ENCODE measurements at regions not wholly inside any gene's neighbourhood (a gene's known extent, or its start where the extent isn't known, plus 50 kb on each side); places are given as distances from the start of the nearest gene placed in this dataset.

DNA sequence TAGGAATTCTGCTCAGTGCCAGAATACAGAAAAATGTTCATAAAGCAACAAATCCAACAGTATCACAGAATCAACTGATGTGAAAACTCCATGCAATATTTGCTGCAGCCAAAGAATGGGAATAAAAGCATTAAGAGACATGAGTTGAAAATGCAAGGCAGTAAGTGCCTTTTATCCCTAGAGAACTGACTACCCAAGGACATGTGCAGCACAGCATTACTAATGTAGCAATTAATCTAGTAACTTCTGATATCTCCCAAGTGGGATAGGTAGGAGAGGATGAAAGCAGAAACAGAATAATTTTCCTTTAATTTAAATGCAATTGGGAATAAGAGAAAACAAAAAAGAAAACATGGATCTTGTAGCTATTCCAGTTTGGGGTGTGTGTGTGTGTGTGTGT, 497.5 kb upstream of the CBLB start:
- no peak for DNase-seq

DNA sequence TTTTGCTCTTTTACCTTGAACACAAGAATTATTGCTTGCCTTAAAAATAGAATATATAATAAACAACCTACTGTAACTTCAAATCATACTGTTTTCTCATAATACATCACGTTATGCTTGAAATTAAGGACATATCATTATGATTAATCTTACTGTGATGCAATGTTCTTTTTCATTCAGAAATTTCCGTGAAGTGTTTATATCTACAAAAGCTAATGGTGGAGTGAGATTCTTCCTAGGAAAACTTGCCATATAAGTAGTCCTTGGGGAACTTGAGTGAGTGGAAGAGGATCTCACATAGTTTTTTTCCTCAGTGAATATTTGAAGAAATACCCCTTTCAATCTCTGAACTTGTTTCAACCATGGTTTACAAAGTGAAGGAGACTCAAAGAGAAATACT, 498.7 kb upstream of the CBLB start:
- DNase-seq: no peak

GRCh38 chr3:106371221-106371970, 502.6 kb upstream of the CBLB start:
- no peak for DNase-seq

DNA sequence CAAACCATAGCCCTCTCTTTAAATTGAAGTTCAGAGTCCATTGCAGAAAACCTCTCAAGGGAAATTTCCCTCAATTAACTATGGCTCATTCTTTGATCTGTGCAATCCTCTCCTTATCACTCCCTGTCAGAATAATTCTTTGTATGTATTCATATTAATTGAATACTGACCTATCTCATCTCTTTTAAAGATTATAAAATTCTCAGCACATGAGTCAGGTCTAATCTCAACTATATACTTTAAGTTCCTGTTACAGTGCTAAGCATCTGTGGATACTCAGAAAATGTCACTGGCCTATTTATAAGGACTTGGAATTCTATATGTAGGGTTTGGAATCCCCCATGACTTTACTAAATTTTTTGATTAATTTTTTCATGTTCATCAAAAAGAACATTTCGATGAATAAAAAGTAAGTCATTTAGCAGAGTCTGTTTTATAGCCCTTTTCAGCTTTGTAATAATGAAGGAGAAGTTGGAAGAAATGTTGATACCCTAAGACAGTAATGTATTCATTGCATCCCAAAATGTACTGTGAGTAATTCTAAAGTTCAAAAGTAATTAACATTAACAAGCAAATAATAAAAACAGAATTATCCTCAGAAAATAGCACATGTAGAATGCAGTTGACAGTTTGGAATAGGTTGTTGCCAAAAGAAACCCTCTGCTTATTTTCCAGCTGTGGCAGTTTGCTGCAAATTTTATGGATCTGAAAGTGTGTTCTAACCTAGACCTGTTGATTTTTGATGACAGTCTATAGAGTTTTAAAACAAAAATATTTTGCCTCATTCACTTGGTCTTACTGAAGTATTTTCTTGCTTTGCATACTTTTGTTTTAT, 503.4 kb upstream of the CBLB start:
- DNase-seq: no peak

DNA sequence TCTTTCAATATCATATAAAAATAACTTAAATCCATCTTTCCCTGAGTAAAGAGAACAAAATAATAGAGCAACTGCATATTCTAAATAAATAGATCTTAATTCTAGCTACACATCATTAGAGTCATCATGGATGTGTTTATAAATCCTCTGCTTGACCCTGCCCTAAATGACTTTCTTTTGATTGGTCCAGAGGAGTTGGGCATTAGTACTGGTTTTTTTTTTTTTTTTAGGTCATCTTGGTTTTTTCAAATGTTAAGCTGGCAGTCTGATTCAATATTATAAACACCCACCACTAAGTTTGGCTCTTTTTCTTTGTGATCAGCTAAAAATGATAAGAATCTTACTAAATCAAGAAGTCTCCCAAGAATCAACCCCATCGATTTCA, 504.0 kb upstream of the CBLB start:
- DNase-seq: no peak

DNA sequence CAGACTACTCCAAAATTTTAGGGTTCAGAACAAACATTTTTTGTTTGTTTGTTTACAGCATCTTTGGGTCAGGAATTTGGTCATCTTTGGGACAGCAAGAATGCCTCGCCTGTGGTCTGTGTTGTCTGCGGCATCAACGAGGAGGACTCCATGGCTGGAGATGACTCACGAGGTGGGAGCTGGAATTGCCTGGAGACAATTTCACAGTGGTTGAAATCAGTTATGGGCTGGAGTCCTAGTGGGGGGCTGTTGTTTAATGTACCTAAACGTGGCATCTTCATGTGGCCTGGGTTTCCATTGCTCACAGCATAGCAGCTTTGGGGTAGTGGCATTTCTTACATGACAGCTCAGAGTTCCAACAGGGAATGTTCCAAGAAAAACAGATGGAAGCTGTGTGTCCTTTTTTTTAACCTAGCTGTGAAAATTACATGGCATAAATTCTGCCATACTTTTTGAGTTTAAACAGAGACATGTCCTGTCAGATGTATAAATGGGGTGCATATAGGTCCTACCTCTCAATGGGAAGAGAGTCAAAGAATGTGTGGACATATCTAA, 507.3 kb upstream of the CBLB start:
- DNase-seq: no peak

DNA sequence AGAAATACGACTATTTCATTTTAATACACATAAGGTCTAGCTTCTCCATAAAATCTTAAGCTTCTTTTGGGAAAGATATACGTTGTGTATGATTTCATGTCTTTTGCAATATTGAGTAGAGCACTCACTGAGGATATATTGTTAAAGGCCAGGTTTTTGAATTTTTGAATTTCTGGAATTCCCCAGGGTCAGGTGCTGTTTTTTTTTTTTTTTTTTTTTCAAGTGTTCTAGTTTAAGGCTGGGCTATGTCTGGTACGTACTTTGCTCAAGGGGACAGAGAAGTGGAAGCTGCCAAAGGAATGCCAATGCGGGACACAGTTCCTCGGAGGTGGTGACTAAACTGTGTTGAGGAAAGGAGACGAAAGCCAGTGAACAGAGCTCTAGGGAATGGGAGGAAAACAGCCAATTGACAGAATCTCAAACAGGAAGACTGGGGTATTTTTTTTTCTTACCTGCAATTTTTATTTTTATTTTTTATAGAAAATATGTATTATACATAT, 510.5 kb upstream of the CBLB start:
- no peak for DNase-seq

DNA sequence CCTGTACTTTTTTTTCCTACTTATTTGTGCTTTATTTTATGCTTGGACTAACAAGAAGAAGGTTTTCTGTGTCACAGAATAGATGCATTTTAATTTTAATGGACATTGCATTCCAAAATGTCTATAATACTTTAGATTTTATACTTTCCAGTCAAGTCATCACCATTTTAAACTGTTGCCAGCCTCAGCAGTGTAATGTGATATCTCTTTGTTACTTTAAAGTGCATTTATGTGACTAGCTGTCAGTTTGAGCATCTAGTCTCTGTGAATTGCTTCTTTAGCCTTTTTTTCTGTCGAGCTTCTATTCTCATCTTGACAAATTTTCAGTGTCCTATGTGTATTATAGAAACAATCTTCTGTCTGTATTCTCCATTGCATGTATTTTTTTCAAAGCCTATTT, 511.4 kb upstream of the CBLB start:
- DNase-seq: no peak

- no peak for DNase-seq
Measured at GRCh38 chr3:106381286-106381938, 512.6 kb upstream of the CBLB start.

GRCh38 chr3:106381939-106382335, 513.1 kb upstream of the CBLB start:
- DNase-seq: no peak

DNA sequence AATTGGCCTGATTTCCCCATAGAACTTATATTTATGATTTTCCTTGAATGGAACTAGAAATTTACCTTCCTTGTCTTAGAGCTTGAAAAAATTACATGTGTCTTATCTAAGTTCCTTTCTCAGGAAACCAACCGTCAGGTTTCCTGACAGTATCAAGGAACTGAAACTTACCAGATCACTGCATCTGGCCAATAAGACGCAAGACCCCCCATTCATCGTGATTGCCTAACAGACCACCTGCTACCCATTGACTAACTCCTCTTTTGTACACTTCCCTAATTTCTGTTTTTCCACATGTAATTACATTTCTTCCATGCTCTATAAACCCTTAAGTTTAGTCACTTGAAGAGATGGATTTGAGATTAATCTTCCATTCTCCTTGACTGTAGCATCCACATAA, 517.2 kb upstream of the CBLB start:
- DNase-seq: no peak

GRCh38 chr3:106392915-106393314, 524.1 kb upstream of the CBLB start:
- DNase-seq: no peak

DNA sequence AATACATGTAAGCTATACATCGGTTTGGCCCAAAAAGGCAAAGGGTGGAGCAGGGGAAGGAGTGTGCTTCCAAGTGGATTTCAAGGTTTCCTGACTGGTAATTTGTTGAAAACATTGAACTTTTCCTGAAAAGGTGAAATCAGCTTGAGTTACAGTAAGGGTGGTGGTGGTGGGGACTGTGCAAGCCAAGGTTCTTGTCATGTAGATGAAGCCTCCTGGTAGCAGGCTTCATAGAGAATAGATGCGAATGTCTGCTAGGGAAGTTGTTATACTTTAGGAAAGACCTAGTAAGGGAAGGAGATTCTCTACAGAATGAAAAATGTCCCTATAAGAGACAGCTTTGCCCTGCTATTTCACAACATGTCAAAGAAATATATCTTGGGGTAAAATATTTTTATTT, 528.2 kb upstream of the CBLB start:
- DNase-seq: no peak

- DNase-seq: no peak
Measured at GRCh38 chr3:106398891-106399600, 530.2 kb upstream of the CBLB start.

GRCh38 chr3:106399761-106400160, 530.9 kb upstream of the CBLB start:
- DNase-seq: no peak

GRCh38 chr3:106401666-106402490, 533.1 kb upstream of the CBLB start:
- no peak for DNase-seq

- no peak for DNase-seq
Measured at GRCh38 chr3:106403371-106404145, 534.7 kb upstream of the CBLB start.

- DNase-seq: no peak
Measured at GRCh38 chr3:106413683-106414082, 544.9 kb upstream of the CBLB start.

DNA sequence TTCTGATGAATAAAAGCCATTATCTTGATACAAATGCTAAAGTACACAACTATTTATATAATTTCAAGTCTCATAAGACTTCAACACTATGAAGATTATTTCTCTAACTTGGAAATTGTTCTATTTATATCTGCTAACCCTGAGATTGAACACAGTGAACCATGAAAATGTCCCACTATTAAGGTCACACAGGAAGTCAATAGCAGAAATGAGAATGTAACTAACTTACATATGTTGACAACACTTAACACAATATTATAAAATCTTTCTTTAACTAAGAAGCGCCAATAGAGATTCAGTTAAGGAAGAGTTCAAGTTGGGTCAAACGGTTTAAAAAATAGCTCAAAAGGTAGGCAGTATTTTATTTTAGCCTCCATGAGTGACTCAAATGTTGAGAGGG, 551.8 kb upstream of the CBLB start:
- DNase-seq: no peak

- no peak for DNase-seq
Measured at GRCh38 chr3:106421426-106421825, 552.6 kb upstream of the CBLB start.

GRCh38 chr3:106421909-106422308, 553.1 kb upstream of the CBLB start:
- DNase-seq: no peak
